HG02852 (cell line): ENCODE measurements at regions not wholly inside any gene's neighbourhood (a gene's known extent, or its start where the extent isn't known, plus 50 kb on each side); places are given as distances from the start of the nearest gene placed in this dataset.

Experiments
- ATAC-seq: cut with Tn5 transposase; IDR thresholded peaks from one replicate; pipeline ENCODE4 v1.9.1; 2021; ENCODE audit warnings: mild to moderate bottlenecking, moderate library complexity; ENCODE audit not compliant: unreplicated experiment

- ATAC-seq, result no peak
Measured at GRCh38 chr2:80706541-80706940, 402.0 kb upstream of the LRRTM1 start.

GRCh38 chr2:80703532-80703931 lies 399.0 kb upstream of the LRRTM1 start:
- no peak for ATAC-seq

GRCh38 chr2:80700961-80701360 lies 396.4 kb upstream of the LRRTM1 start:
- ATAC-seq, result no peak
